ENCODE measurements at regions not wholly inside any gene's neighbourhood (a gene's known extent, or its start where the extent isn't known, plus 50 kb on each side); places are given as distances from the start of the nearest gene placed in this dataset.

DNA sequence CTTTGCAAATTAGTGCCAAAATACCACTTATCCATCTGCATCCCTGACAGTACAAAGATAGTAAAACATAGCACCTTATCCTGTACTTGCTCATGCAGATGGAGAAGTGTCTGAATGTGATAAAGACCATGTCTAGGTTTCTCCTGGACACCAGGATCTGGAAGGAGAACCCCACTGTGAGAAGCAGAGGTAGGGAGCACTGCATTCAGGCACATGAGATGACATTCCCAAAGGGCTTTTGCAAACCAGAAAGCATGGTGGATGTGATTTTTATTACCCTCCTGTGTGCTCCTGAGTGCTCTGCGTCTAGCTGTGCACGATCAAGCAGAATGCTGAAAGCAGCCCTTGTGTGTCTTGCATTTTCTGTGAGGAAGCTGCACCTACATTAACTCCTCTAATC lies 857.6 kb upstream of the ID2 start:
- in situ Hi-C loops (cut with MboI; ENCODE audit: low sequenced_read_pairs): no loop called here

DNA sequence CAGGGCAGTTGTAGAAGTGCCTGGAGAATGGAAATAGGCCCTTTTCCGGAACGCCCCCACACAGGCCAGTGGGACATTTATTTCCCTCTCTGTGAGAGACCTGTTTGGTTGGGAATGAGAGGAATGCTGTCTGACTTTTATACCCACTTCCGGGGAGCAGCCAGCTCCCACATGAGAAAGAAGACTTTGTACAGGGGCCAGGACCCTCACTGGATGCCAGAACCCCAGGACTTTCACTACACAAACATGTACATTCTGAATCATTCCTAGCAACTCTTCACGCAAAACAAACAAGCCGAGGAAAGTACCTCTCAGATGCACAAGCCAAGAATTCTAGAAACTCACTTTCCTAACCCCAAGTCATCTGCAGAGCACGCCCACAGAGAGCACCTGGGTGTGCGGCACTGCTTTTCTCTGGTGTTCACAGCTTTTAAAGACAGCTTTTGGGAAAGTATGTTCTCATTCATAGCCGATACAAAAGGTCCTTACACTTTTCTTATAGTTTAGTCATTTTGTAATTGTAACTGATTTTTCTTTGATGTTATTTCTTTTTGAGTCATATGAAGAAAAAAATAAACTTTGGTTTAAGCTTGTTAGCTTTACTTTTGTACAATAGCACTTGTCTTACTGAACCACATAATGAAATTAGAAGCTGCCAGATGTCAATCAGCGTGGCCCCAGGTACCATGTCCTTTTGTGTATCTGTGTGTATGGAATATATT lies 856.1 kb upstream of the ID2 start:
- in situ Hi-C loops (cut with MboI; ENCODE audit: low sequenced_read_pairs): no loop called here

DNA sequence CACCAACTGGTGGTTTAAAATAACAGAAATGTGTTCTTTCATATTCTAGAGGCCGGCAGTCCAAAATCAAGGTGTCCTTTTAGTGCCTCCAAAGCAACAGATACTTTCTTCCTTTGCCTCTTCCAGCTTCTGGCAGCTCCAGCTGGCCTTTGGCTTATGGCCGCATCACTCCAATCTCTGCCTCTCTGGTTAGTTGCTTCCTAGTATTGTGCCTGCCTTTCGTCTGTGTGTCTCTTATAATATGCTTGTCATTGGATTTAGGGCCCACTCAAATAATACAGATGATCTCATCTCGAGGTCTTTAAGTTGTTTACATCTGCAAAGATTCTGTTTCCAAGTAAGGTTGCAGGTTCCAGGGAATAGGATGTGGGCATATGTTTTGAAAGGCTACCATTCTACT lies 855.2 kb upstream of the ID2 start:
- in situ Hi-C loops (cut with MboI; ENCODE audit: low sequenced_read_pairs): no loop called here

DNA sequence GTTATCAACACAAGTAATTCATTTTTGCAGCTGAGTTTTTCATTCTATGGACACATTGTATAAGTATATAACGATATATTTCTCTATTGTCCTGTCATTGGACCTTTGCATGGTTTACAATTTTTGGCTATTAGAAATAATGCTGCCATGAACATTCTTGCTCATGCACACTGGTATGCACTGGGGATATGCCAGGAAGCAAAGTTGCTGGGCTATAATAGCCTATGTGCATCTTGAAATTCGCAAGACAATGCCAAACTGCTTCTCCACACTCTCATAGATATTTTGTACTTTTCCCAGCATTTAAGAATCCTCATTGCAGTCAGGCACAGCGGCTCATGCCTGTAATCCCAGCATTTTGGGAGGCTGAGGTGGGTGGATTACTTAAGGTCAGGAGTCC lies 852.6 kb upstream of the ID2 start:
- in situ Hi-C loops (cut with MboI; ENCODE audit: low sequenced_read_pairs): no loop called here

DNA sequence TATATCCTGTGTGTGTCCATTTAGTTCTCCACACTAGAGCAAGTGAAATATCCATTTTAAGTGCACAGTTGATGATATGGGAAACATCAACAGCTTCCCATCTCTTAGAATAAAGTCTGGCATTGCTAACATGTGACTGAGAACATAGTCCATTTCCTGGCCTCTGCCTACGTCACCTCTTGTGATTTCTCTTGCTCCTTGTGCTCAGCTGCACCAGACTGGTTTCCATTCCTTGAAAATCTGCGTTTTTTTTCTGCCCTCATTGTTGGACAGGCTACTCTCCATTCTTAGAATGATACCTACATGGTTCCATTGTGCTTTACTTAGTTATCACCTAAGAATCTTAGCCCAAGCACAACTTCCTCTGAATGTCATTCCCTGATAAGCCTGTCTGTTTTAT lies 851.2 kb upstream of the ID2 start:
- in situ Hi-C loops (cut with MboI; ENCODE audit: low sequenced_read_pairs): no loop called here

DNA sequence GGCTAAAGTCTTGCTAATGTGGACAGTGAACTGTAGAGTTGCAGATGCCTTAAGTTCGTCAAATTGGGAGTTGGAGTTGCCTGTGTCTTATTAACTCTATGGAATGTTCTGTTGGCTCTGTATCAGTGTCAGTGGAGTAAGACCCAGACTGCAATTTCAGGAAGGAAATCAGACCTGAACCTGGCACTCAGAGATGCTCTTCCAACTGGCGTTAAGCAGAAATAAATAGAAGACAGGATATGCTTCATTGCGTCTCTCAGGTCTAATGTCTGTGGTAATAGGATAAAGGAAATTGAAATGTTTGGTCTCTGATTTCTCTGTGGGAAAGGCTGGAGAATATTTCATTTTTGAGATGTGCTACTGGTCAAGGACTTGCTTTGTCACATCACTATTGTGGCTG lies 846.7 kb upstream of the ID2 start:
- in situ Hi-C loops (cut with MboI; ENCODE audit: low sequenced_read_pairs): no loop called here

DNA sequence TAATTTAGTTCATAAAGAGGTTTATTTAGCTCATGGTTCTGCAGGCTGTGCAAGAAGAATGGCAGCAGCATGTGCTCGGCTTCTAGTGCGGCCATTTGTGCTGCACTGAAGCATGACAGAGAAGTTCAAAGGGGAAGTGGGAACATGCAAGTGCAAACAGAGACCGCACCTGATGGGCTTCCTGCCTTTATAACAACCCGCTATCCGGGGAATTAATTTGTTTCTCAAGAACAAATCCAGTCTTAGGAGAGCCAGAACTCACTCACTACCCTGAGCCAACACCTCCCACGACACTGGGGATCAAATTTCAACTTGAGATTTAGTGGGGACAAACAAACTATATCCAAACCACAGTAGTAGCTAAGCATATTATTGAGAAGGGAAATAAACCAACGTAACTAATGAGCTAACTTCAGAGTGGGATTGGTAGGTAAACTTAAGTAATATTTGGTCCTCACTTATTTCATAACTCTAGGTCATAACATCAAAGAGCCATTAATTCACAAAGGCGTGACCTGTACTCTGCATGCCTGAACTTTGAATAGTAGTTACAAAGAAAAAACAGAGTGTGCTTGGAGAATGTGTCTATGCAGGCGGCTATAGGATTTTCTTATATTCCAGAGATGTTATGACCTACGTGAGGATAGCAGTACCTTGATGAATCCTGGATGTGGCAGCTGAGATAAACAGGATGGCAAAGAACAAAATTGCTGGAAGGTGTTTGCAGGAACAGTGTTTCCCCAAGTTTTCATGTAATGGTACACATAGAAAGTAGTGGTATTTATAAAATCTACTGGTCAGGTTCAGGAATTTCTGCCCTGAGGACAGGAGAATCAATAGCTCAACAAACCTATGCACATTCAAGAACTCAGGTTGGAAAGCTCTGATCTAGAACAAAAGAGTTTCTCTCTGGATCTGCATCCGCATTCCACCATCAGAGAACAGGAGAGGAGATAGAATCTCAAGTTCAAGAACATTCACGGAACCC lies 845.9 kb upstream of the ID2 start:
- in situ Hi-C loops (cut with MboI; ENCODE audit: low sequenced_read_pairs): no loop called here

DNA sequence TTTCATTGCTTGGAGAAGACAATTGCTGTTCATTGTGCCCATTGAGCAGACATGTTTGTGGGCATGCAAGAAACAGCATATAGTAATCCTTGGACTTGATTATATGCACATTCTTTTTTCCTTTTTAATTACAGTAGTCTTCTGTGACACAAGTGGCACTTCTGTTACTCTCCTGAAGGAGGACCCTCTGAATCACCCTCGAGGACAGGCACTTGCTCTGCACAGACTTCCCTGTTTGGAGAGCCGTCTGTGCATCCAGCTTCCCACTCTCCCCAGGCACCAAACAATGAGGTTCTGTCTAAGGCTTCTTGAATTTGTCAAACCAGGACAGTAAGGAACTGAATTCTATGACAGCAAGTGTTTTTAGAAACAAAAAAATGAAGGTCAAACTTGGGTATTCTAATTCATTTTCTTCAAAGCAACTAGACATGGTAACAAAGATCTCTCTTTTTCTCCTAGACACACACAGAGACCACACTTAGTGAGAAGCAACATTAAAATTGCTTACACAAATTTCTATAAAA lies 844.6 kb upstream of the ID2 start:
- in situ Hi-C loops (cut with MboI; ENCODE audit: low sequenced_read_pairs): no loop called here

DNA sequence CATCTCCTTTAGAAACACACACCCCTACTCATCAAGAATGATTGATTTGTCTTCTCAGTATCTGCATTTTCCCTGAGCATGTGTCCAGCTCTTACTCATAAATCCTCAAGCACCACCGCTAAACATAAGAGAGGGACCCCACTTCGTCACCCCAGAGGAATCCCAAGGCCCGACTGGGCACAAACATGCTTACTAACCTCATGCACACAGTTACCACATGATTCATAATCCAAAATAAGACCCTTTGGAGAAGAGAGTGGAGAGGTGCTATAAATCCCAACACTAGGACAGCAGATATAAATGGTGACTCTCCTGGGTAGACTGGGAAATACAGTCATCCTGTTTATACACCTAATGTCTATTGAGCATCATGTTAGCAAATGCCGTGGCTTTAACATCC lies 843.2 kb upstream of the ID2 start:
- in situ Hi-C loops (cut with MboI; ENCODE audit: low sequenced_read_pairs): no loop called here

DNA sequence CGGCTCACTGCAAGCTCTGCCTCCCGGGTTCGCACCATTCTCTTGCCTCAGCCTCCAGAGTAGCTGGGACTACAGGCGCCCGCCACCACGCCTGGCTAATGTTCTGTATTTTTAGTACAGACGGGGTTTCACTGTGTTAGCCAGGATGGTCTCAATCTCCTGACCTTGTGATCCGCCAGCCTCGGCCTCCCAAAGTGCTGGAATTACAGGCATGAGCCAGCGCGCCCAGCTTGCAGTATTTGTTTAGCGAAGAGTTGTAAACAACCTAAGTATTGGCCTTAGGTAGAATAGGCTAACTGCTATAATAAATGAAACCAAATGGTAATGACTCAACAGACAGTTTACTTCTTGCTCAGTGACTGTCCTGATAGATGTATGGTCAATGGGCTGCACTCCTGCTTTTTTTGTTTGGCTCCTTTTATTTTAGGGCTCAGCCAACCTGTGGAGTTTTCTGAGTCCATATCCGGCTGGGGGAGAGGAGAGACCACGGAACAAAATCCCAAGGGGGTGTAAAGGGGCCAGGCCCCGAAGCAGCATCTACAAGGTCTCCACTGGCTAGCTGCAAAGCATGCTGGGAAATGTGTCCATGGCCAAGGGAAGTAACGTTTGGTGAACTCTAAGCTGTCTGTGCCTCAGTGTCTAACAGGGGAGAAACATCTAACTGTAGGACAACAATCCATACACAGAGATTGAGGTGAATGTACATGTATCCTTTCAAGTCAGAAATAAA lies 841.0 kb upstream of the ID2 start:
- in situ Hi-C loops (cut with MboI; ENCODE audit: low sequenced_read_pairs): no loop called here

DNA sequence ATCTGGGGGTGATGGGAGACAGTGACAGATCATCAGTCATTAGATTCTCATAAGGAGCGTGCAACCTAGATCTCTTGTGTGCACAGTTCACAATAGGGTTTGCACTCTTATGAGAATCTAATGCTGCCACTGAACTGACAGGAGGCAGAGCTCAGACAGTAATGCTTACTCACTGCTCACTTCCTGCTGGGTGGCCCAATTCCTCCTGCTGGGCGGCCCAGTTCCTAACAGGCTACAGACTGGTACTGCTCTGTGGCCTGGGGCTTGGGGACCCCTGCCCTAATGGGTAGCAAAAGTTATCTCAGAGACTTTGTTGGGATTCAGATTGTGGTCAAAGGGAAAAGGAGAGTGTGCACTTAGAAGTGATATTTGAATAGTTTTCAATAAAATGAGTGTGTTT lies 840.1 kb upstream of the ID2 start:
- in situ Hi-C loops (cut with MboI; ENCODE audit: low sequenced_read_pairs): no loop called here

DNA sequence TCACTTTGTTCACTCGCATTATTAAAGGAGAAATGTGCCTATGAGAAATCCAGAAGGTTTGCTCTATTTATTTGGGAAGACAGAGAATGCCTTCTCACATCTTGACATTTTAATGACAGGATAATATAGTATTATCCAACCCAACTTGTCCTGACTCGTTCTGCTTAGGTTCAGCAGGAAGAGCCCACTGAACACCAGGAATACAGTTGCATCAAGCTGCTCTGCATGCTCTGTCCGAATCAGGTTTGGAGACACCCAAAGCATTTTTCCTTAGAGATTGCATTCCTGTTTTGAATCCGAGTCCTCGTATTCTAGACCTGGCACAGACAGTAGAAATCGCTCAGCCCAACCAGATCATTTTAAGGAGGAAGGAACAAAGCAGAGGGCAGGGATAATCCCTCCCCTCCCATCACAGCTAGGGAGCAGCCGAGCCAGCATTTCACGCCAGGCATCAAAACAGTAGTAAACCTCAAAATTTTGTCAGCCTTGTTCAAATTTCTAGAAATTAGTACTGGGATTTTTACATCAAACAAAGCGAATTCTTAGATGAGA lies 837.4 kb upstream of the ID2 start:
- in situ Hi-C loops (cut with MboI; ENCODE audit: low sequenced_read_pairs): no loop called here

DNA sequence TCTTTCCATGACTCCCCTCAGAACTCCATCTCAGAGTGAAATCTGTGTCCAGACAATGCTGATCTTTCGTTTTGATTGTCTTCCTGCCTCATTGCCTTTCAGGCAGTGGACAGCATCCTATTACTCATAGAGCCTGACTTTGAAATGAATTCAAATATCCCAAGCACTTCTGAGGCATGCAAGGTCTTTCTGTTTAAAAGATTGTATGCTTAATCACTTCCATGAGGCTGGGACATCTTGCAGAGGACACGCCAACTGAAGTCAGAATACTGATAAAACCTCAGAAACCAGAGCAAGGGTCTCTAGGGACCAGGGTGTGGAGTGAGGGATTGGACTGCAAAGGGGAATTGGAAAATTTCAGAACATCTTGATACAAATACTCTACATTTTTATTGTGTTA lies 836.5 kb upstream of the ID2 start:
- in situ Hi-C loops (cut with MboI; ENCODE audit: low sequenced_read_pairs): no loop called here

DNA sequence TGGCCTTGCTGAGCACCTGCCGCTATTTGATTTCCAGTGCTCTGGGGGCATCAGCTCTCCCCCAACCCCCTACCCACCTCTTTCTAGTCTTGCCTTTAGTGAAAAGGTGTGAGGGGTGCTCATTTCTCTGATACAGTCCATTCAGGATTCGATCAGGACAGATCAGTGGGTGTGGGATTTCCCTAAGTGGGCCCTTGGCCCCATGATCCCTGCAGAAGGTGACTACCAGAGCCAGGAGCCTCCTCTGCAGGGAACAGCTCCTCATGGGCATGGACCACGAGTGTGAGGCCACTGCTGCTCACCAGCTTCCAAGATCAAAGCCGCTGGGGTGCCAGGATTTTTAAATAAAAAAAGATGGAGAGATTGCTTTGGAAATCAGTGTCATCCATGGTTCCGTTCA lies 835.2 kb upstream of the ID2 start:
- in situ Hi-C loops (cut with MboI; ENCODE audit: low sequenced_read_pairs): no loop called here

DNA sequence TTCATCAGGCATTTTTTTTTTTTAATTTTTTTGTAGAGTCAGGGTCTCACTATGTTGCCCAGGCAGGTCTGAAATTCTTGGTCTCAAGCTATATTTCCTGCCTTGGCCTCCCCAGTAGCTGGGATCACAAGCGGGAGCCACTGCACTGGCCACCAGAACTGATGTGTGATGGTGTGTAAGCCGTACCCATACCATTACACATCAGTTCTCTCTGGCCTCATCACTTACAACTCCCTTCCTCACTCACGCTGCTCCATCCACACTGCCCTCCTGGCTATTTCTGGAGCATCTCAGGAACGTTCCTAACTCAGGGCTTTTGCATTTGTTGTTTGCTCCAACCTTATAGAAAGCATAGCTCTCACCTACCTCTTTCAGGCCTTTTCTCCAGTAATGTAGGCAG lies 834.5 kb upstream of the ID2 start:
- in situ Hi-C loops (cut with MboI; ENCODE audit: low sequenced_read_pairs): no loop called here

DNA sequence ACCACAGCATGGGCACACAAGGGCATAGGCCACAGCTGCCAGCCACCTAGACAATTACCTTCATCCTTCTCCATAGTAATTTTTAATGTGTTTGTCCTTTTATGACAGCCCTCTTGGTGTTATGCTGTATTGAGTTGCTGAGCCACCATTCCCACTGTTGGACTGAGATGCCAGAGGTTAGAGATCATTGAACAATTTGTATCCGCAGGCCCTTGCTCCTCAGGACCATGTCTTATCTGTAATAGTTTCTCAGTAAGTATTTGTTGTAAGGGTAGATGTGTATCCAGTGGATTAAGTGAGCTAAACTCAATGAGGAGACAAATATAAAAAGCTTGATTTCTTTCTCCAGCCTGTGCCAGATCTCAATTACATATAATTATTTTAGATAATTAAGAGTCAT lies 832.8 kb upstream of the ID2 start:
- in situ Hi-C loops (cut with MboI; ENCODE audit: low sequenced_read_pairs): no loop called here

DNA sequence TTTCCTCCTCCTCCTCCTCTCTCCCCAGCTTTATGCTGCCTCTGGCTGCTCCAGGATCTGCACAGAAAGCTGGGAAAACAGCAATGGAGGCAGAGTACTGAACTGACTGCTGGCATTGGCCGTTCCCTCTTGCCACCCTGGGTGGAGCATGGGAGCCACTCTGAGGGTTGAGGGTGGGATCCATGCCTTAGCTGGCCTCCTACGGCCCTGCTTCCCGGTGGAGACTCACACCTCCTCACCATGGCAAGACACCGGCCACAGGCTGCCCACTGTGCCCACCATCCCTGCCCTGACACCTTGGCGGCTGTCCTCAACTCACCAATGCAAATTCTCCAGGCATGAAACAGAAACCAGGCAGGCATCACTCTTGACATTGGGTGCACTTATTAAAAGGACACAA lies 832.3 kb upstream of the ID2 start:
- in situ Hi-C loops (cut with MboI; ENCODE audit: low sequenced_read_pairs): no loop called here

DNA sequence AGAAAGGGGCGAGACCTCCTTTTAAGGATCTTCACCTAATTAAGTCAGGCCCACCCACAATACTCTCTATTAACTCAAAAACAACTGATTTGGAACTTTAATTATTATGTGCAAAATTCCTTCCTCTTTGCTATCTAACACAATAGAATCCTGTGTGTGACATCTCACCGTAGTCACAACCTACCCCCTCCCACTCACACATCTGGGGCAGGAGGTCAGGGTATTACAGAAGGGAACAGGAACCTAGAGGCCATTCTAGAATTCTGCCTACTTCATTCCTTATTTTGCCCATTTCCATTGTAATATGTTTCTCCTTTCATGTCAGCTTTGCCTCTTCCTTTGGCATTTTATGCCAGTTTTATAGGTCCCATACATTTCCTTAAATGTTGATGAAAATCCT lies 829.3 kb upstream of the ID2 start:
- in situ Hi-C loops (cut with MboI; ENCODE audit: low sequenced_read_pairs): no loop called here

DNA sequence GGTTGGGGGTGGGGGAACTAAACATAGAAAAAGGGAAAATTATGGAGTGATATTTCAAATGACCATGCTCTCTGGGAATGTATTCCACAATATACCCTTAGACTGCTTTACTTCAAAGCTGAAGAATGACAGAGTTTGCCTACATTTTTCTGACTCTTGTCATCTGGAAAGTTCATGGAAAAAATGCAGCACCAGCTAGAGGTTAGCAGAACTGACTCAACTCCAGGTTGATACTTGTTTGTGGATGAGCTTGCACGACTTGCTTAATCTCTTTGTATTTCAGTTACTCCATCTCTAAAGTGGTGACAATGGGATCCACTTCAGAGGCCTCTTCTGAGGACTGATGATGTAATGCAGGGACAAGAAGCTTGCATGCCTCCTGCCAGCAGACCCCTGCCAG lies 824.0 kb upstream of the ID2 start:
- in situ Hi-C loops (cut with MboI; ENCODE audit: low sequenced_read_pairs): no loop called here

DNA sequence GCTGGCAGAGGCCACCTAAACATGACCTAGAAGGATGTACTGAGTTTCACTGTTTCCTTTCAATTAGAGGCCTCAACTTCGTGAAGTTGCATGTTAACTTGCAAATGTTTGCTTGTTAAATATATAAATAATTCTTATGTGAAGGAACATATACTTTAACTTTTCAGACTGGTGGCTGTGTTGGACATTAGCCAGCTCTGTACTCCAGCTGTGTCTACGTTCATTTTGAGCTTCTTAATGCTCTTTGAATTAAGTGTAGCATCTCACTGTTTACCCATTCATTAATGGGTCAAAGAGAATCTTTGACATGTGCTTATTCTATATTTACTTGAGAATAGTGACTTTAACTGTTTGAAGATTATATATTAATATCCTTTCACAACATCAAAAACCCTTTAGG lies 823.2 kb upstream of the ID2 start:
- in situ Hi-C loops (cut with MboI; ENCODE audit: low sequenced_read_pairs): no loop called here

DNA sequence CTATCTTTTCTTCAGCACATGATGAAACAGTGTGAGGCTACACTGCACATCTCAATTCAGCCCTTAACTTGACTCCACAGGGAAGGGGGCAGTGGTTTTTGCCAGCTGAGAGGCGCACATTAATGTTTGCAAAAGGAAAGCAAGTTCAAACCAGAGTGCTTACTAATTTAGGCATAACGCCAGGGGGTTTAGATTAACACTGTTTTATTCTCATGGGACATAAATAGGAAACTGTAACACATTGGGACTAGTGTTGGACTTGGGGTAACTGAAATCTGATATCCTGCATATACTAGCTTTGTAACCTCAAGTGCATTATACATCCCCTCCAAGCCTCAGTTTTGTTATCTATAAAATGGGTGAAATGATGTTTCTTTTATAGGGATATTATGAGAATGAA lies 821.2 kb upstream of the ID2 start:
- in situ Hi-C loops (cut with MboI; ENCODE audit: low sequenced_read_pairs): no loop called here

Data from HL-60/S4 treated with phorbol 12-myristate 13-acetate at 8.2 ng/mL for 4 days and 3 days (cell line).